Esophagus squamous epithelium (tissue), 4 donors: ENCODE measurements at regions not wholly inside any gene's neighbourhood (a gene's known extent, or its start where the extent isn't known, plus 50 kb on each side); places are given as distances from the start of the nearest gene placed in this dataset.

Experiments
- POLR2A ChIP-seq, 4 donors: fragments of 450-650 bp; IDR thresholded peaks; one replicate each; pipeline ENCODE4 v1.6.1; 2017; ENCODE audit warnings: antibody characterized with exemption in 4 of 4, mild to moderate bottlenecking in 4 of 4, moderate library complexity in 3 of 4
- TF ChIP-seq, protein P1 (sequence below), 6 experiments: fragments of 450-650 bp in 4 of 6; fragments of 200-600 bp in 2 of 6; sonication (generic) in 2 of 6; IDR thresholded peaks; one replicate each; pipeline ENCODE4 v1.5.1; 2016 to 2019; ENCODE audit warnings: antibody characterized with exemption in 6 of 6, mild to moderate bottlenecking in 4 of 6, moderate library complexity in 4 of 6

- TF ChIP-seq, protein P1, sequence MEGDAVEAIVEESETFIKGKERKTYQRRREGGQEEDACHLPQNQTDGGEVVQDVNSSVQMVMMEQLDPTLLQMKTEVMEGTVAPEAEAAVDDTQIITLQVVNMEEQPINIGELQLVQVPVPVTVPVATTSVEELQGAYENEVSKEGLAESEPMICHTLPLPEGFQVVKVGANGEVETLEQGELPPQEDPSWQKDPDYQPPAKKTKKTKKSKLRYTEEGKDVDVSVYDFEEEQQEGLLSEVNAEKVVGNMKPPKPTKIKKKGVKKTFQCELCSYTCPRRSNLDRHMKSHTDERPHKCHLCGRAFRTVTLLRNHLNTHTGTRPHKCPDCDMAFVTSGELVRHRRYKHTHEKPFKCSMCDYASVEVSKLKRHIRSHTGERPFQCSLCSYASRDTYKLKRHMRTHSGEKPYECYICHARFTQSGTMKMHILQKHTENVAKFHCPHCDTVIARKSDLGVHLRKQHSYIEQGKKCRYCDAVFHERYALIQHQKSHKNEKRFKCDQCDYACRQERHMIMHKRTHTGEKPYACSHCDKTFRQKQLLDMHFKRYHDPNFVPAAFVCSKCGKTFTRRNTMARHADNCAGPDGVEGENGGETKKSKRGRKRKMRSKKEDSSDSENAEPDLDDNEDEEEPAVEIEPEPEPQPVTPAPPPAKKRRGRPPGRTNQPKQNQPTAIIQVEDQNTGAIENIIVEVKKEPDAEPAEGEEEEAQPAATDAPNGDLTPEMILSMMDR (IDR thresholded peaks at IDR 0.05), result no peak
- no peak for TF ChIP-seq POLR2A (IDR thresholded peaks at IDR 0.05)
Observed at GRCh38 chr18:10130606-10131005, 216.8 kb downstream of the VAPA start.
